Astrocyte of the cerebellum (primary cell): ENCODE measurements at regions not wholly inside any gene's neighbourhood (a gene's known extent, or its start where the extent isn't known, plus 50 kb on each side); places are given as distances from the start of the nearest gene placed in this dataset.
"Not testable (repeated sequence)": the region's sequence is repeated elsewhere in the genome, so short reads cannot be mapped to it uniquely, and the experiment has no call there.

ENCODE experiments used
- DNase-seq: peaks from one replicate; pipeline ENCODE4 v3.0.0-alpha.2; 2011; ENCODE audit warnings: low read depth
- H3K4me3 ChIP-seq: 2 replicates; pipeline ENCODE4 v1.5.1; 2011; ENCODE audit warnings: mild to moderate bottlenecking, low read depth, low read length, moderate library complexity
- in situ Hi-C: cut with HindIII; loops from 2 replicates; pipeline ENCODE4 v1.10.0; 2017; ENCODE audit warnings: low sequenced_read_pairs
- TF ChIP-seq, protein P1 (sequence below): IDR thresholded peaks from 2 replicates; pipeline ENCODE4 v1.5.1; 2012; ENCODE audit warnings: low read length, low read depth, moderate library complexity, mild to moderate bottlenecking; ENCODE audit errors: missing control alignments

DNA sequence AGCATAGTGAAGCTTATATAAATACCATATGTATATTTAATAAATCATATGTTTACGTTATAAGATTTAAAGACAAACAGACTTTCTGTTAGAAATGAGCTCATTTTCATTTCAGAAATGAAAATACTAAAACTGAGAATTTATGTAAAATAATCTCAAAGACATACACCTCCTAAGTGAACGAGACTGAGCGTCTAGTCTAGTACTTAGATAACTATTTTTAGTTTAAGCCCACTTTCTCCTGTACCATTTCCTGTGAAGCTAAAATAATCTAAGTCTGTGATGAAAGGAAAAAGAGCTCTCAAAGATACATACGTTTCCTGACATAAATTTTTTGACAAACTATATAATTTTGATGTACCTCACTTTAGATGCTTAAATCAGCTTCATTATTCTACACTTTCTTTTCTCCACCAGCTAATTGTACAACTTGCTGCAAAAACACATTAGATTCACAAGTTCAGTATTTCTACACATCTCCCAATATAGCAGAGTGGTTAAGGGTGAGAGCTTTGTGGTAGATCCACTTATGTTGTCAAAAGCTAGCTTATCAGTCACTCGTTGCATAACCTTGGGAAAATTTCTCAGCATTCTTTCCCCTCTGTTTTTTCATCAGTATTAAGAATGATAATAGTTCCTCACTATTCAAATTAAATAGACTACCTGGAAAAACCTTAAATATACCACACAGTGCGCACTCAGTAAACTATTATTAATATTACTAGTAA, 703.0 kb downstream of the PLOD2 start:
- in situ Hi-C loops: no loop called here
- TF ChIP-seq, protein P1, sequence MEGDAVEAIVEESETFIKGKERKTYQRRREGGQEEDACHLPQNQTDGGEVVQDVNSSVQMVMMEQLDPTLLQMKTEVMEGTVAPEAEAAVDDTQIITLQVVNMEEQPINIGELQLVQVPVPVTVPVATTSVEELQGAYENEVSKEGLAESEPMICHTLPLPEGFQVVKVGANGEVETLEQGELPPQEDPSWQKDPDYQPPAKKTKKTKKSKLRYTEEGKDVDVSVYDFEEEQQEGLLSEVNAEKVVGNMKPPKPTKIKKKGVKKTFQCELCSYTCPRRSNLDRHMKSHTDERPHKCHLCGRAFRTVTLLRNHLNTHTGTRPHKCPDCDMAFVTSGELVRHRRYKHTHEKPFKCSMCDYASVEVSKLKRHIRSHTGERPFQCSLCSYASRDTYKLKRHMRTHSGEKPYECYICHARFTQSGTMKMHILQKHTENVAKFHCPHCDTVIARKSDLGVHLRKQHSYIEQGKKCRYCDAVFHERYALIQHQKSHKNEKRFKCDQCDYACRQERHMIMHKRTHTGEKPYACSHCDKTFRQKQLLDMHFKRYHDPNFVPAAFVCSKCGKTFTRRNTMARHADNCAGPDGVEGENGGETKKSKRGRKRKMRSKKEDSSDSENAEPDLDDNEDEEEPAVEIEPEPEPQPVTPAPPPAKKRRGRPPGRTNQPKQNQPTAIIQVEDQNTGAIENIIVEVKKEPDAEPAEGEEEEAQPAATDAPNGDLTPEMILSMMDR: no peak
- no peak for DNase-seq
- H3K4me3 ChIP-seq: no peak overlapping the region

DNA sequence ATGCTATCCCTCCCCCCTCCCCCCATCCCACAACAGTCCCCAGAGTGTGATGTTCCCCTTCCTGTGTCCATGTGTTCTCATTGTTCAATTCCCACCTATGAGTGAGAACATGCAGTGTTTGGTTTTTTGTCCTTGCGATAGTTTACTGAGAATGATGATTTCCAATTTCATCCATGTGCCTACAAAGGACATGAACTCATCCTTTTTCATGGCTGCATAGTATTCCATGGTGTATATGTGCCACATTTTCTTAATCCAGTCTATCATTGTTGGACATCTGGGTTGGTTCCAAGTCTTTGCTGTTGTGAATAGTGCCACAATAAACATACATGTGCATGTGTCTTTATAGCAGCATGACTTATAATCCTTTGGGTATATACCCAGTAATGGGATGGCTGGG, 701.3 kb downstream of the PLOD2 start:
- in situ Hi-C loops, DNase-seq, H3K4me3 ChIP-seq: not testable (repeated sequence)

DNA sequence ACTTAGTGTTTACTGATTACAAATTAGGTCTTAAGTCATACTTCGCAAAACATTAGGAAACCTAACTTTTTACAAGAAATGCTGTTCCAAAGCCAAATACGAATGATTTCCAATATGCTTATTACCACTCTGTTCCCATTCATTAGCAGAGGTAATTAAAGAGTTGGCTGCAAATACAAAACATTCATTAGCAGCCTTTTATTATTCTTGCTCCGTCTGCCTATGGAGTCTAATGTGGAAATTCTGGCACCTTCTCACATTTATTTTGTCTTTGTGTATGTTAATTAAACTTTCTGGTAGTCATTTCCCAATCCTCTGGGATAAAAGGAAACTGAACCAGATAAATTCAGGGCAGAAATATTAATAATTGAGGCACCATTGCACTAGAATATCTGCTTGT, 689.0 kb downstream of the PLOD2 start:
- no peak overlapping the region for H3K4me3 ChIP-seq
- TF ChIP-seq, protein P1: no peak
- in situ Hi-C loops: no loop called here
- no peak for DNase-seq

DNA sequence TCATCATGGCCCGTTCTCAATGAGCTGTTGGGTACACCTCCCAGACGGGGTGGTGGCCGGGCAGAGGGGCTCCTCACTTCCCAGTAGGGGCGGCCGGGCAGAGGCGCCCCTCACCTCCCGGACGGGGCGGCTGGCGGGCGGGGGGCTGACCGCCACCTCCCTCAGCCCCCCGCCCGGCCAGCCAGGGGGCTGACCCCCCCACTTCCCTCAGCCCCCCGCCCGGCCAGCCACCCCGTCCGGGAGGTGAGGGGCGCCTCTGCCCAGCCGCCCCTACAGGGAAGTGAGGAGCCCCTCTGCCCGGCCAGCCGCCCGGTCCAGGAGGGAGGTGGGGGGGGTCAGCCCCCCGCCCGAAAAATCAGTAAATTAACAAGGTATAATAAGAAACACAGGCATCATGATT, 678.2 kb downstream of the PLOD2 start:
- H3K4me3 ChIP-seq, in situ Hi-C loops, DNase-seq: not testable (repeated sequence)

DNA sequence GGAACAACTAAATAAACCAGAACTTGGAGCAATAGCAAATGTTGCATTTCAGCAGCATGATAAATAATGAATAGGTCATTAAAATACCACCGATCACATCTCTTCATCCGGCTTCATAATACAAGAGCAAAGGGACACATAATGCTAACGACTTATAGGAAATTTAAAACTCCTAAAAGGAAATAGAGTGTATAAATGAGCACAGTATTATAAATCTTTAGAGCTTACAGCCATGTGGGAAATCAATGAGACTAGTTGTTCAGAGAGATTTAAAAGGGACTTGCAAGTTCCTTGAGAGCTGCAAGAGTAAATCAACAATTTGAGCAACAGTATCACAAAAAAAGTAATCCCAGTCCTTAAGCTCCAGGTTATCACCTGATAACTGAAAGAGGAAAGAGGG, 677.0 kb downstream of the PLOD2 start:
- in situ Hi-C loops: no loop called here

DNA sequence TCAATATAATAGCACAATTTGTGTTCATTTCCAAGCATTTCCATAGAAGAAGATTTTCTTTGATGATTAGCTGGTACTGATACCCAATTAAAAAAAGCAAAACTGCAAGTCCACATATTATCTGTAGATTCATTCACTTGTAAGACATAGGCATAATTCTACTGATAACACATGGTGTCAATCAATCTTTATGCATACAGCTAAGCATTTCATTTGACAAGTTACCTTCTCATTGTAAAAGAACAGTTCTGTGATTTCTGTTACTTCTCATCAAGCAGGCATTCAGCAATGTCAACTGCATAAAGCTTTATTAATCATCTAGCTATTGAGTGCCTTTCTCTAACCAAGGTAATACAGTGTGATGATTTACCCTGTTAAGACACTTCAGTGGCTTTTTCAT, 672.0 kb downstream of the PLOD2 start:
- no peak for DNase-seq
- TF ChIP-seq, protein P1: no peak

More for the DNA sequence above, 677.0 kb downstream of the PLOD2 start:
- TF ChIP-seq, protein P1: no peak
- no peak for DNase-seq
- no peak overlapping the region for H3K4me3 ChIP-seq

DNA sequence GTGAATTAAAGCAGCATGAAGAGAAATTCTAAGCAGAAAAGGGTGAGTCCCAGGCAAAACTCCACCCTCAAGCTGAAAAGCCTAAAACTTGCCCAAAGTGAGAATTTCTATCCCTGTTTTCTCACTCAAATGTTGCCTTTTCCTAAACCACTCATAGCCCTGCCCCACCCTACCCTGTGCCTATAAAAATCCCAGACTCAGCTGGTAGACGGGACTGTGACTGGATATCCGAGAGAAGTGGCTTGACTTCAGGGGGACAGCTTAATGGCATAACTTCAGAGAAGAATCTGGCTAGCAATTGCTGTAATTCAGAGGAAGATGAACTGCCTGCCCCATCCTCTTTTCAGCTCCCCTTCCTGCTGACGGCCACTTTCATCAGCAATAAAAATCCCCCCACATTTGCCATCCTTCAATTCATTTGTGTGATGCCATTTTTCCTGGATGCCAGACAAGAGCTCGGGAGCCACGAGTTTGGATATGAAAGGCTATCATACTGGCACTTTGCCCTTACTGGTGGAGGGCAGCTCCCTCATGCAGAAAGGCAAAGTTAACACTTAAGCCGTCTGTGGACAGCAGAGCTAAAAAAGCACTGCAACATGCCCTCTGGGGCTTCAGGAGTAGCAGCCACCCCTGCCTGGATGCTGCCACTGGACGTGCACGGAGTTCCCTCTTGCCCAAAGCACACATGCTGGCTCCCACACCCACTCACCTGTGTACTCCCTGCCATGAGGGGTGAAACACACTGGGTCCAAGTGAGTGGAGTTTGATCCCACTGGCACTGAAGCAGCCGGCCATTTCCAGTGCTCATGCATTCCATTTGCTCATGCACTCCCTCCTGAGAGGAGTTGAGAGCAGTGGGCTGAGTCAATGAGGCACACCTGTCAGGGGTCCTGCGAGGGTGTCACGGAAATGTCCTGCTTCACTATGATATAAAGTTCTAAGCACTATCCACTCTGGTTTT, 670.6 kb downstream of the PLOD2 start:
- TF ChIP-seq, protein P1: no peak
- in situ Hi-C loops: no loop called here
- no peak overlapping the region for H3K4me3 ChIP-seq
- no peak for DNase-seq

More for the DNA sequence above, 672.0 kb downstream of the PLOD2 start:
- H3K4me3 ChIP-seq: no peak overlapping the region
- in situ Hi-C loops: no loop called here
